ENCODE measurements at regions not wholly inside any gene's neighbourhood (a gene's known extent, or its start where the extent isn't known, plus 50 kb on each side); places are given as distances from the start of the nearest gene placed in this dataset.

- BruUV-seq (replicated peaks) = no TSS peak
- ATAC-seq (peak; percentile 63), DNase-seq (ENCODE audit: low read depth, low spot score) (no peak), FAIRE-seq (no peak)
- SMC1A ChIA-PET (ENCODE audit: uncharacterized antibody, unreplicated experiment) = interaction anchor here (8.1 kb wide), 1 partner anchor 39 kb away, joined by 99 read pairs; no protein-coding TSS in a partner anchor
- H3K27me3 ChIP-seq (replicated peaks in 1 of 2; ENCODE audit: control insufficient read depth in 2 of 2, insufficient read depth in 2 of 2, low read length in 1 of 2) = no peaks in the 10 kb centered on the region
- TF ChIP-seq TAF1 (IDR thresholded peaks at IDR 0.05; ENCODE audit: borderline replicate concordance, low read depth, low read length) = no peak
- no peak for TF ChIP-seq SPI1 (IDR thresholded peaks at IDR 0.05; ENCODE audit: borderline replicate concordance, insufficient read depth, low read depth, low read length)
- TF ChIP-seq RAD51 (IDR thresholded peaks at IDR 0.05) = no peak
- no peak for TF ChIP-seq LARP7 (IDR thresholded peaks at IDR 0.05)
- TF ChIP-seq ZZZ3 (IDR thresholded peaks at IDR 0.05; ENCODE audit: control insufficient read depth, insufficient read length, low read depth) = no peak
- TF ChIP-seq PML (IDR thresholded peaks at IDR 0.05; ENCODE audit: low read length) = no peak
- TF ChIP-seq CREM (IDR thresholded peaks at IDR 0.05; ENCODE audit: low read depth) = no peak
- TF ChIP-seq, protein P1, sequence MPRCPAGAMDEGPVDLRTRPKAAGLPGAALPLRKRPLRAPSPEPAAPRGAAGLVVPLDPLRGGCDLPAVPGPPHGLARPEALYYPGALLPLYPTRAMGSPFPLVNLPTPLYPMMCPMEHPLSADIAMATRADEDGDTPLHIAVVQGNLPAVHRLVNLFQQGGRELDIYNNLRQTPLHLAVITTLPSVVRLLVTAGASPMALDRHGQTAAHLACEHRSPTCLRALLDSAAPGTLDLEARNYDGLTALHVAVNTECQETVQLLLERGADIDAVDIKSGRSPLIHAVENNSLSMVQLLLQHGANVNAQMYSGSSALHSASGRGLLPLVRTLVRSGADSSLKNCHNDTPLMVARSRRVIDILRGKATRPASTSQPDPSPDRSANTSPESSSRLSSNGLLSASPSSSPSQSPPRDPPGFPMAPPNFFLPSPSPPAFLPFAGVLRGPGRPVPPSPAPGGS (IDR thresholded peaks at IDR 0.05; ENCODE audit: borderline replicate concordance, insufficient read depth, low read depth, low read length, poor library complexity, severe bottlenecking) = no peak
- TF ChIP-seq MYB (IDR thresholded peaks at IDR 0.05; ENCODE audit: borderline replicate concordance, low read depth, low read length) = no peak
- RAD21 ChIA-PET (ENCODE audit: unreplicated experiment) = interaction anchor here (1.3 to 1.6 kb wide), 2 partner anchors 10 to 40 kb away, joined by 3 to 14 read pairs; no protein-coding TSS in a partner anchor
- H3K9me3 ChIP-seq (replicated peaks; ENCODE audit: control insufficient read depth, insufficient read depth, low read length) = no peaks in the 10 kb centered on the region; the same call in 2 of the 3 replicates
- CTCF ChIA-PET = interaction anchor here (0.9 to 2.0 kb wide), 3 partner anchors 10 to 39 kb away, joined by 3 to 17 read pairs (median 3); no protein-coding TSS in a partner anchor
- in situ Hi-C loops (cut with MboI) = no loop called here
- WGBS (ENCODE audit: insufficient coverage, insufficient replicate concordance, low lambda C conversion rate, missing lambda C conversion rate) = 25% methylated on average over 2 of the region's 2 CpGs
- H3K4me3 ChIP-seq = no peak overlapping the region
- H3K4me2 ChIP-seq (ENCODE audit: control insufficient read depth, insufficient read depth) = no peak overlapping the region
- H4K20me1 ChIP-seq (ENCODE audit: control insufficient read depth, insufficient read depth) = no peaks in the 10 kb centered on the region
- H3K27ac ChIP-seq (ENCODE audit: control insufficient read depth, insufficient read depth) = no peak overlapping the region
- H3K79me2 ChIP-seq (ENCODE audit: control insufficient read depth, insufficient read depth, low read length) = no peaks in the 10 kb centered on the region
- no peaks in the 10 kb centered on the region for H3K4me1 ChIP-seq (ENCODE audit: control insufficient read depth, insufficient read depth, low read length)
- no peak overlapping the region for H2AFZ ChIP-seq (ENCODE audit: control insufficient read depth, low read depth, low read length)
- H3K9ac ChIP-seq (ENCODE audit: control insufficient read depth, insufficient read depth, low read length) = no peak overlapping the region
- POLR2A ChIA-PET = no interaction called here
- intact Hi-C loops (cut with micrococcal nuclease; ENCODE audit: unreplicated experiment) = loop anchor here (10.0 kb wide), 1 partner anchor 219 kb away; no protein-coding TSS in a partner anchor
- H3K36me3 ChIP-seq (ENCODE audit: control insufficient read depth in 2 of 2, insufficient read depth in 2 of 2, low read length in 1 of 2) = no peaks in the 10 kb centered on the region
Measured at GRCh38 chr16:74104022-74104421, 192.6 kb upstream of the PSMD7 start.
